H1 (cell line): ENCODE measurements at regions not wholly inside any gene's neighbourhood (a gene's known extent, or its start where the extent isn't known, plus 50 kb on each side); places are given as distances from the start of the nearest gene placed in this dataset.

Experiments used
- BACH1 ChIP-seq: IDR thresholded peaks from 2 replicates; pipeline ENCODE4 v1.6.1; 2012; ENCODE audit warnings: low read length, improper control_type of control experiment
- CBX5 ChIP-seq: fragments of 300-800, 300-1000 bp; sonication (generic); IDR thresholded peaks from 2 replicates; pipeline ENCODE4 v1.7.1; 2016; ENCODE audit warnings: antibody characterized with exemption, low read length, low read depth
- CBX8 ChIP-seq: fragments of 300-800, 300-1000 bp; sonication (generic); IDR thresholded peaks from 2 replicates; pipeline ENCODE4 v1.7.1; 2016; ENCODE audit warnings: low read depth, low read length, borderline replicate concordance
- CHD1 ChIP-seq: IDR thresholded peaks from 2 replicates; pipeline ENCODE4 v1.6.1; 2012; ENCODE audit warnings: low read depth, low read length, improper control_type of control experiment
- CHD2 ChIP-seq: IDR thresholded peaks from 2 replicates; pipeline ENCODE4 v1.6.1; 2012; ENCODE audit warnings: low read length, improper control_type of control experiment
- CREB1 ChIP-seq: IDR thresholded peaks from 2 replicates; pipeline ENCODE4 v1.6.1; 2012; ENCODE audit warnings: inconsistent platforms
- CTBP2 ChIP-seq: IDR thresholded peaks from 2 replicates; pipeline ENCODE4 v1.7.0; 2011; ENCODE audit warnings: borderline replicate concordance, mild to moderate bottlenecking, moderate library complexity, mixed read lengths, low read length; ENCODE audit not compliant: insufficient read depth, insufficient read length
- EGR1 ChIP-seq: IDR thresholded peaks from 2 replicates; pipeline ENCODE4 v1.6.1; 2011; ENCODE audit warnings: low read depth, low read length, borderline replicate concordance
- GABPA ChIP-seq: IDR thresholded peaks from 2 replicates; pipeline ENCODE4 v1.6.1; 2011; ENCODE audit warnings: mild to moderate bottlenecking, low read length, moderate library complexity, borderline replicate concordance; ENCODE audit not compliant: insufficient read depth
- JUN ChIP-seq: IDR thresholded peaks from 2 replicates; pipeline ENCODE4 v1.6.1; 2011; ENCODE audit warnings: low read depth, mild to moderate bottlenecking, improper control_type of control experiment, low read length
- JUND ChIP-seq: IDR thresholded peaks from 2 replicates; pipeline ENCODE4 v1.6.1; 2011; ENCODE audit warnings: mild to moderate bottlenecking, improper control_type of control experiment, low read length
- KDM5A ChIP-seq: fragments of 200-600 bp; IDR thresholded peaks from 2 replicates; pipeline ENCODE4 v1.7.1; 2012; ENCODE audit warnings: mild to moderate bottlenecking, low read length, inconsistent platforms, mixed read lengths
- PHF8 ChIP-seq: fragments of 200-600 bp; sonication (generic); conservative IDR thresholded peaks from 2 replicates; pipeline ENCODE4 v1.7.1; 2012; ENCODE audit warnings: low read depth, mild to moderate bottlenecking, inconsistent platforms, low read length, moderate library complexity
- POU5F1 ChIP-seq: IDR thresholded peaks from 2 replicates; pipeline ENCODE4 v1.6.1; 2011; ENCODE audit warnings: low read depth, mild to moderate bottlenecking, low read length, moderate library complexity
- RAD21 ChIP-seq, 2 experiments: IDR thresholded peaks in 1 of 2; conservative IDR thresholded peaks in 1 of 2; 2 replicates each; pipeline ENCODE4 v1.6.1; 2011; ENCODE audit warnings: low read depth in 2 of 2, low read length in 2 of 2, improper control_type of control experiment in 1 of 2, inconsistent platforms in 1 of 2, mild to moderate bottlenecking in 1 of 2, moderate library complexity in 1 of 2
- SIX5 ChIP-seq: IDR thresholded peaks from 2 replicates; pipeline ENCODE4 v1.6.1; 2011; ENCODE audit warnings: mild to moderate bottlenecking, low read depth, low read length
- SP1 ChIP-seq: IDR thresholded peaks from 2 replicates; pipeline ENCODE4 v1.6.1; 2011; ENCODE audit warnings: low read depth, low read length
- TAF7 ChIP-seq: optimal IDR thresholded peaks from 2 replicates; pipeline ENCODE3; 2011; ENCODE audit warnings: low read depth, mild to moderate bottlenecking, inconsistent platforms, low read length, moderate library complexity, borderline replicate concordance
- TBP ChIP-seq: IDR thresholded peaks from 2 replicates; pipeline ENCODE4 v1.6.1; 2011; ENCODE audit warnings: low read depth, low read length, improper control_type of control experiment
- TCF12 ChIP-seq: IDR thresholded peaks from 2 replicates; pipeline ENCODE4 v1.6.1; 2011; ENCODE audit warnings: low read depth, mild to moderate bottlenecking, low read length
- TEAD4 ChIP-seq: IDR thresholded peaks from 2 replicates; pipeline ENCODE4 v1.6.1; 2012; ENCODE audit warnings: low read depth, low read length, inconsistent platforms, mixed read lengths
- YY1 ChIP-seq: IDR thresholded peaks from 2 replicates; pipeline ENCODE4 v1.6.1; 2011; ENCODE audit warnings: low read depth, mild to moderate bottlenecking, low read length
- ZNF274 ChIP-seq: IDR thresholded peaks from 2 replicates; pipeline ENCODE4 v1.7.0; 2012; ENCODE audit warnings: low read length, borderline replicate concordance; ENCODE audit errors: extremely low read depth
- TF ChIP-seq, protein P1 (sequence below): IDR thresholded peaks from 2 replicates; pipeline ENCODE4 v1.6.1; 2011; ENCODE audit warnings: low read depth, mild to moderate bottlenecking, low read length; ENCODE audit not compliant: insufficient read depth

DNA sequence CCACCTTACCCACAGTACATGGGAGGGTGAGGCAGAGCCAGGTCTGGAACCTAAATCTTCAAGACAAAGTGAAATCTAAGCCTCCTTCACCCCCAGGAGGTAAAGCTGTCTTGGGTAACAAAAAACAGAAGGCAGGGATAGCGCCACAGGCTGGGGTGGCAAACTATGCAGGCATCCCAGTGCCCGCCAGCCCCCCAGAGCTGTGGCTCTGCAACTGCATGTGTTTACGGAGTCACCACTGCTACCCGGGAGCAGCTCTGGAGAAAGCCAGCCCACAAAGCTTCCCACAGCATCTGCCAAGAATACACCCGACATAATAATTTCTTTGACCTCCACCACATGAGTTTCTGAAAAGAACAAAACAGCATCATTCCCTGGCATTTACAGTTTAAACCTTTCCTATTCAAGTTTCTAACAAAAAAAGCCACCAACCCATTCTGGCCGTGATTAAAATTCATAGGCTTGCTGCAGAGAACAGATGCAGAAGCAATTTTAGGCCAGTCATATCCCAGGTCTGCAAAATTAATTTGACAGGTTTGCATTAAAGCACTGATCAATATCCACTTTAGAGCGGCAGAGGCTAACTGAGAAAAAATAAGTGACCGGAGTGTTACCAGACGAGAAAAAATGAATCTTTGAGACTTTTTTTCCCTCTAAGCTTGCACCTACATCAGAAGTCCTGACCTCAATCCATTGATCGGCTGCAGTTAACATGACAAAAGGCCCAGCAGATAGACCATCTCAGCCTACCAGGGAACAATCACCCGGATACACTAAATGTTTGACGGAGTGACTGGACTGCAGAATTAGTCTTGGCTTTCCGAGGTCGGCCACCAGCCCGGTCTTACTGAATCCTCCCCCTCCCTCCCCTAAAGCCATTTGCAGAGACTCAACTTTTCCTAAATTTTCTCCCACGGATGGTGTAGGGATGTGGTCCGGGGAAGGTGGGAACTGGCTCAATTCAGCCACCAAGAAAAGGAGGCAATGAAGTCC is 309.6 kb upstream of the SKOR2 start (continued):
- TF ChIP-seq EGR1 (no peak), CBX5 (no peak), POU5F1 (peak; percentile 93), YY1 (no peak), CHD1 (no peak), TEAD4 (no peak), SIX5 (no peak), CHD2 (no peak), JUN (no peak), ZNF274 (no peak), RAD21 (IDR thresholded peaks at IDR 0.05 in 1 of 2, conservative IDR thresholded peaks at IDR 0.05 in 1 of 2; ENCODE audit: low read depth in 2 of 2, low read length in 2 of 2) (peak in 1 of 2 experiments; percentile 32; a peak in 1 of 4 replicates), KDM5A (no peak), CBX8 (no peak), BACH1 (peak; percentile 64; the same call in 1 of the 2 replicates), JUND (no peak), SP1 (no peak; the same call in 1 of the 2 replicates), PHF8 (no peak), CTBP2 (peak; percentile 59), TAF7 (no peak), CREB1 (no peak), TBP (no peak), GABPA (no peak), TCF12 (0 out of 2 replicates have a peak, but pooled peaks have one; percentile 55)
- TF ChIP-seq, protein P1, sequence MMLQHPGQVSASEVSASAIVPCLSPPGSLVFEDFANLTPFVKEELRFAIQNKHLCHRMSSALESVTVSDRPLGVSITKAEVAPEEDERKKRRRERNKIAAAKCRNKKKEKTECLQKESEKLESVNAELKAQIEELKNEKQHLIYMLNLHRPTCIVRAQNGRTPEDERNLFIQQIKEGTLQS: no peak
